ENCODE measurements at regions not wholly inside any gene's neighbourhood (a gene's known extent, or its start where the extent isn't known, plus 50 kb on each side); places are given as distances from the start of the nearest gene placed in this dataset.

DNA sequence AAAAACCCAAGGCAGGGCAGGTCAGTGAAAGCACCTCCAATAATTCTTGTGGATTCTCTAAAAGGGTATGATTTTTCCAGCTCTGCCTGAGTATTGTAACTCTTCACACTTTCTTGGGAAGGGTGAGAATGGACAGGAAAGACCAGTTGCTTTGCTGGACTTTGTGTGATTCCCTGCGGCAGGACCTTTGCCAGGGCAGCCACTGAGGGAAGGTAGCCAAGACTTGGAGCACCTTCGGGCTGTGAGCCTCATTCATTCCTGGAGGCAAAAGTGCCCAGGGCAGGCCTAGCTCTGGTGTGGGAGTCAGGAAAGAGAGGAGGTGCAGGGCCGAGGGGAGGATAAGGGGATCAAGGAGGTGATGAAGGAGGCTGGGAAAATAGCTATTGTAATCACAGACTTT is 80.2 kb downstream of the VCPKMT start:
- no peak for TF ChIP-seq POLR2AphosphoS5 (IDR thresholded peaks at IDR 0.05; ENCODE audit: insufficient read depth in 1 of 2, low read depth in 1 of 2)
- no peak for TF ChIP-seq POLR2A (IDR thresholded peaks at IDR 0.05)
- TF ChIP-seq, protein P1, sequence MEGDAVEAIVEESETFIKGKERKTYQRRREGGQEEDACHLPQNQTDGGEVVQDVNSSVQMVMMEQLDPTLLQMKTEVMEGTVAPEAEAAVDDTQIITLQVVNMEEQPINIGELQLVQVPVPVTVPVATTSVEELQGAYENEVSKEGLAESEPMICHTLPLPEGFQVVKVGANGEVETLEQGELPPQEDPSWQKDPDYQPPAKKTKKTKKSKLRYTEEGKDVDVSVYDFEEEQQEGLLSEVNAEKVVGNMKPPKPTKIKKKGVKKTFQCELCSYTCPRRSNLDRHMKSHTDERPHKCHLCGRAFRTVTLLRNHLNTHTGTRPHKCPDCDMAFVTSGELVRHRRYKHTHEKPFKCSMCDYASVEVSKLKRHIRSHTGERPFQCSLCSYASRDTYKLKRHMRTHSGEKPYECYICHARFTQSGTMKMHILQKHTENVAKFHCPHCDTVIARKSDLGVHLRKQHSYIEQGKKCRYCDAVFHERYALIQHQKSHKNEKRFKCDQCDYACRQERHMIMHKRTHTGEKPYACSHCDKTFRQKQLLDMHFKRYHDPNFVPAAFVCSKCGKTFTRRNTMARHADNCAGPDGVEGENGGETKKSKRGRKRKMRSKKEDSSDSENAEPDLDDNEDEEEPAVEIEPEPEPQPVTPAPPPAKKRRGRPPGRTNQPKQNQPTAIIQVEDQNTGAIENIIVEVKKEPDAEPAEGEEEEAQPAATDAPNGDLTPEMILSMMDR (IDR thresholded peaks at IDR 0.05), result no peak
- H3K36me3 ChIP-seq, result no peaks in the 10 kb centered on the region
- H3K4me3 ChIP-seq, result no peak overlapping the region
- H3K9me3 ChIP-seq, result no peaks in the 10 kb centered on the region
- DNase-seq (ENCODE audit: extremely low spot score in 2 of 2), result no peak
- peak overlapping the region; percentile 45 for H3K27ac ChIP-seq
- intact Hi-C loops (cut with DNase I), result loop anchor here (10.0 kb wide), 1 partner anchor 51 kb away; no protein-coding TSS in a partner anchor
- no peaks in the 10 kb centered on the region for H3K27me3 ChIP-seq
- peaks cover 34% of the 10 kb centered on the region for H3K4me1 ChIP-seq

DNA sequence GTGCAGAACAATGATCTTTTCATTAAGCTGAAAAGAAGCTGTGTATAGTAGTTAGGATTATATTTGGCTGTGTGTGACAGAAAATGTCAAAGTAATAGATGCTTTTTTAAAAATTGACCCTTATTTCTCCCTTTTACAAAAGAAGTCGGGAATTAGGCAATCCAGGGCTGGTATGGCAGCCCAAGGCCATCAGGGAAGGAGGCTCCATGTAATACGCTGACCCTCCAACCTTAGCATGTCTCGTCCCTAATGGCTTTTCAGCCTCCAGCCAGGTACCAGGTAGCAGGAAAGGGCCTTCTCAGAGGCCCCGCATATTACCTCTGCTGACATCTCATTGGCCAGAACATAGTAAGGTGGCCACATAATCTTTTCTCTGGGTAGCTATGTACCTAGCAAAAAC is 79.7 kb downstream of the VCPKMT start:
- Histone ChIP-seq H3K4me3 (no peak overlapping the region), H3K27ac (no peak overlapping the region), H3K4me1 (peaks cover 38% of the 10 kb centered on the region), H3K36me3 (no peaks in the 10 kb centered on the region), H3K27me3 (no peaks in the 10 kb centered on the region), H3K9me3 (no peaks in the 10 kb centered on the region)
- DNase-seq (ENCODE audit: extremely low spot score in 2 of 2), result no peak
- intact Hi-C loops (cut with DNase I), result loop anchor here (10.0 kb wide), 1 partner anchor 52 kb away; no protein-coding TSS in a partner anchor
- no peak for TF ChIP-seq POLR2A (IDR thresholded peaks at IDR 0.05)
- TF ChIP-seq, protein P1 (IDR thresholded peaks at IDR 0.05), result no peak
- TF ChIP-seq POLR2AphosphoS5 (IDR thresholded peaks at IDR 0.05; ENCODE audit: insufficient read depth in 1 of 2, low read depth in 1 of 2), result no peak

DNA sequence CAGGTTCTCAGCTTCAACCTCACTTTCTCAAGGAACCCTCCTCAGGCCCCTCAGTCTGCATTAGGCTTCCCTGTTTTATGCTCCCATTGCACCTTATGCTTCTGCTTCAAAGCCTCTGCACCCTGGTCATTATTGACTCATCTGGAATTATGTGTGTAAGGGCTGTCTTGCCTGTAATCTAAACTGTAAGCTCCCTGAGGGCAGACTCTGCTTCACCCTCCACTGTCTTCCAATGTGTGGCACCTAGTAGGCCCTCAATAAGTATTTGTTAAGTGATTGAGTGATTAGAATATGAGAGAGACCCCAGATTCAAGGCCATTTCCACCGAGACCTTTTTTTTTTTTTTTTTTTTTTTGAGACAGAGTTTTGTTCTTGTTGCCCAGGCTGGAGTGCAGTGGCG is 79.1 kb downstream of the VCPKMT start:
- no peak for TF ChIP-seq POLR2A (IDR thresholded peaks at IDR 0.05)
- TF ChIP-seq POLR2AphosphoS5 (IDR thresholded peaks at IDR 0.05; ENCODE audit: insufficient read depth in 1 of 2, low read depth in 1 of 2), result no peak
- Histone ChIP-seq H3K27ac (peak overlapping the region; percentile 52), H3K9me3 (no peaks in the 10 kb centered on the region), H3K27me3 (no peaks in the 10 kb centered on the region), H3K4me1 (peaks cover 39% of the 10 kb centered on the region), H3K36me3 (no peaks in the 10 kb centered on the region), H3K4me3 (no peak overlapping the region)
- intact Hi-C loops (cut with DNase I), result loop anchor here (10.0 kb wide), 1 partner anchor 52 kb away; no protein-coding TSS in a partner anchor
- no peak for DNase-seq (ENCODE audit: extremely low spot score in 2 of 2)

DNA sequence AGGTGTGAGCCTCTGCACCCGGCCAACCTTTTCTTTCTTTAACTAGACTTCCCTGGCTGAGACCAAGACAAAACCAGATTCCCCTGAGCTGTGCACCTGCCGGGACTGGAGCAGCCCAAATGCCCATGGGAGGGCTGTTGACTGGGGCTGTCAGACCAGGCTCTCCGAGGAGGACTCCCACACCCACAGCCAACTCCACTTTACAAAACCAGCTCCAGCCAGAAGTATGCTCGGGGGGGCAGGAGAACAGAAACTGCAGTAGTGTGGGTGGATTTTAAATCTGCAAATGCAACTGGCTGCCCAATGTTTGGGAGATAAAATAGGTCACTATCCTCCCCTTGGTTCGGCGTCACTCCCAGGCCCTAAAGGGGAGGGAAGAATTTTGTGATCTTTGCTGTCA is 78.5 kb downstream of the VCPKMT start:
- no peaks in the 10 kb centered on the region for H3K36me3 ChIP-seq
- intact Hi-C loops (cut with DNase I), result loop anchor here (10.0 kb wide), 1 partner anchor 53 kb away; no protein-coding TSS in a partner anchor
- no peak for DNase-seq (ENCODE audit: extremely low spot score in 2 of 2)
- H3K27ac ChIP-seq, result peak overlapping the region; percentile 52
- TF ChIP-seq, protein P1 (IDR thresholded peaks at IDR 0.05), result no peak
- TF ChIP-seq POLR2AphosphoS5 (IDR thresholded peaks at IDR 0.05; ENCODE audit: insufficient read depth in 1 of 2, low read depth in 1 of 2), result no peak
- TF ChIP-seq POLR2A (IDR thresholded peaks at IDR 0.05), result no peak
- H3K9me3 ChIP-seq, result no peaks in the 10 kb centered on the region
- H3K4me1 ChIP-seq, result peaks cover 39% of the 10 kb centered on the region
- H3K27me3 ChIP-seq, result no peaks in the 10 kb centered on the region
- no peak overlapping the region for H3K4me3 ChIP-seq

DNA sequence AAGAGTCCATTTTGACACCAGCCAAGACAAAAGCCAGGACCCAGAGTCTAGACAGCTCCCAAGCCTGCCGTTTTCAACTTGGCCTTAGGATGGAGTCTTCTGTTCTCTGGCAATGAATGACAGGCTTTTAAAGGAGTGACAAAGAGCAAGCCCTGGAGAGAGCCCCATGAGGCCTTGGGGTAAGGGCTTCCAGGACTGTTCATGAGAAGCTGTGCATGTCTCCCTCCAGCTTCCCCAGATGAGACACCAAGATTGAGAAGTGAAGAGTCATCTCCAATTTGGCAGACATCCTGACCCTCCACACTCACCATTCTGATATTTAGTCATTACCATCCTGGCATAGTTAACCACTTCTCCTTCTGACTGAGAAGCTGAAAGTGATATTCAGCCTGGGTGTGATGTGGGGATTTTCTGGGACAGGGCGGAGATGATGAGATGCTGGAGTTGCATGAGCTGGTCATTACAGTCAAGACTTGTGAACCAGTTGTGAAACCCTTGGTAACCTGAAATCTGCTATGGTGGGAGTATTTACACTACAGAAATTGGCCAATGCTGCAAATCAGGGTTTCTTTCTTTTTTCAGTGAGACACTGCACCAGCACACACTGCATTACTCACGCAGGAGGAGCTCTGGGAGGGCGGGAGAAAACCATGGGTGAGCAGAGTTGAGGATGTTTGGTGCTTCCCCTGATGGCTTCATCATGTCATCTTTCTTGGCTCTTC is 77.8 kb downstream of the VCPKMT start:
- peak in 1 of 2 donors; percentile 57 for TF ChIP-seq POLR2AphosphoS5 (IDR thresholded peaks at IDR 0.05; ENCODE audit: insufficient read depth in 1 of 2, low read depth in 1 of 2)
- TF ChIP-seq, protein P1 (IDR thresholded peaks at IDR 0.05), result no peak
- H3K36me3 ChIP-seq, result no peaks in the 10 kb centered on the region
- peak overlapping the region; percentile 52 for H3K27ac ChIP-seq
- H3K4me1 ChIP-seq, result peaks cover 40% of the 10 kb centered on the region
- no peaks in the 10 kb centered on the region for H3K27me3 ChIP-seq
- no peak overlapping the region for H3K4me3 ChIP-seq
- H3K9me3 ChIP-seq, result no peaks in the 10 kb centered on the region
- intact Hi-C loops (cut with DNase I), result loop anchor here (10.0 kb wide), 1 partner anchor 54 kb away; no protein-coding TSS in a partner anchor
- no peak for DNase-seq (ENCODE audit: extremely low spot score in 2 of 2)

All from vagina (tissue), 2 donors.